GM21825 (cell line): ENCODE measurements at regions not wholly inside any gene's neighbourhood (a gene's known extent, or its start where the extent isn't known, plus 50 kb on each side); places are given as distances from the start of the nearest gene placed in this dataset.
"Not testable (repeated sequence)": the region's sequence is repeated elsewhere in the genome, so short reads cannot be mapped to it uniquely, and the experiment has no call there.

Experiments used
- ATAC-seq: cut with Tn5 transposase; IDR thresholded peaks from one replicate; pipeline ENCODE4 v1.9.1; 2021; ENCODE audit warnings: mild to moderate bottlenecking, moderate library complexity; ENCODE audit not compliant: unreplicated experiment

- ATAC-seq: not testable (repeated sequence)
These were observed 742.4 kb upstream of the RGMB start for GRCh38 chr5:98031036-98031435.

GRCh38 chr5:98031496-98031895, 742.0 kb upstream of the RGMB start:
- ATAC-seq: no peak

- no peak for ATAC-seq
These were observed 741.5 kb upstream of the RGMB start for GRCh38 chr5:98031926-98032325.

- ATAC-seq: no peak
These were observed 731.8 kb upstream of the RGMB start for GRCh38 chr5:98041661-98042060.

DNA sequence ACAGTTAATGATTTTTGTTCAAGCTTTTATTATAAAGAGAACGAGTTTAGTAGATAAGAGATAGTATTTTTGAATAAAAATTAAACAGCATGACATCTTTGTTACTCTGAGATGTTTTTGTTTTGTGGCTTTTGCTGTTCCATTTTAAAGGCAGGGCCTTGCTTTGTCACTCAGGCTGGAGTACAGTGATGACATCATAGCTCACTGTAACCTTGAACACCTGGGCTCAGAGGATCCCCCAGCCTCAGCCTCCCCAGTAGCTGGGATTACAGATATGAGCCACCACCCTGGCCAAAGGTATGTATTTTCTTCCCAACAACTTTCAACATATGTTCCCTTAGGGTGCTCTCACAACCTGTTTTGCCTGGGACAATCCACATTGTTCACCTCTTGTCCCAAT, 730.9 kb upstream of the RGMB start:
- ATAC-seq: no peak

GRCh38 chr5:98042961-98043360, 730.5 kb upstream of the RGMB start:
- no peak for ATAC-seq

DNA sequence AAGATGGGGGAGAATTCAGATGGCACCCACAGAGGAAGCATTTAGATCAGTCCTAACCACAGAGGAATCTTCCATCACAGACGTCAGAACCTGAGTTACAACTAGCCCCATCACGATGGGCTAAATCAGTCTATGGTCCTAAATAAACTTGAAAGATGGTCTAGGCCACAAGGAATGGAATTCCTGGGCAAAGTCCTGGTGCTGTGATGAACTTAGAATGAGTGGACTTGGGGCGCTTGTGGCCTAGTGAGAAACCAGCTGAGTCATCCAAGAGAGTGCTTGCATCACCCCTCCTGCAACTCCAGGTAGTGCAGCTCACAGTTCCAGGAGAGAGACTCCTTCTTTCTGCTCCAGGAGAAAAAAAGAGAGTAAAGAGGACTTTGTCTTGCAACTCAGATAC, 722.9 kb upstream of the RGMB start:
- no peak for ATAC-seq

DNA sequence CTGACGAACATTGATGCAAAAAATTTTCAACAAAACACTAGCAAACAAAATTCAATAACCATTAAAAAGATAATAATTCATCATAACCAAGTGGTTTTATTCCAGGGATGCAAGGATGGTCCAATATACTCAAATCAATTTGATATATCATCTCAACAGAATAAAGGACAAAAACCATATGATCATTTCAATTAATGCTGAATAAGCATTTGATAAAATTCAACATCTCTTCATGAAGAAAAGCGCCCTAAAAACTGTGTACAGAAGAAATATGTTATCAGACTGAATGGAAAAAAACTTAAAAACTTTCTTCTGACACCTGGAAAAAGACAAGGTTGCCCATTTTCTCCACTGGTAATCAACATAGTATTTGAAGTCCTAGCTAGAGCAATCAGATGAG, 720.3 kb upstream of the RGMB start:
- ATAC-seq: no peak

GRCh38 chr5:98060148-98060547, 713.3 kb upstream of the RGMB start:
- no peak for ATAC-seq

DNA sequence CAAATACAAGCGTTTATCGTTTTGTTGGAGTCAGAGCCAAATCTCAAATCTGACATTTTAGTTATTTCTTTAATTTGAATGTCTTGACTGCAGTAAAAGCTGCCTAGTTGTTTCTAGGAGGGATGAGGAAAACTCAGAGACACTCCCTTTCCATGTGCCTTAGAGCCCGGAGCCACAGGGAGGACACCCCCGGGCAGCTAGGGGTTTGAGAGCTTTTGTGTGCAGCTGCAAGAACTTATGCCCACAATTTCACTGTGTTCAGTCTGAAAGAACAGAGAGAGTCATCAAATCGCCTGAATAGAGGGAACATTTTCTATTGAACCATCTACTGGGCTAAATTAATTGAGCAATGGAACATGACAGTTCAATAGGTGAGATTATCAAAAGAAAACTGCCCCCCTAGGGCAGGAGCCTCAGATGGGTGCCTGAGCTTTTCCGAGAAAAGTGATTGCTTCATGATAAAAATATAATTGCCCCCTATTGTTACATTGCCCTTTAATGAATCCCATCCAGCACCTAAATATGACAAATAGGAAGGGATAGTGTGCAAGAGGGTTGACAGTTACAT, 709.3 kb upstream of the RGMB start:
- no peak for ATAC-seq

DNA sequence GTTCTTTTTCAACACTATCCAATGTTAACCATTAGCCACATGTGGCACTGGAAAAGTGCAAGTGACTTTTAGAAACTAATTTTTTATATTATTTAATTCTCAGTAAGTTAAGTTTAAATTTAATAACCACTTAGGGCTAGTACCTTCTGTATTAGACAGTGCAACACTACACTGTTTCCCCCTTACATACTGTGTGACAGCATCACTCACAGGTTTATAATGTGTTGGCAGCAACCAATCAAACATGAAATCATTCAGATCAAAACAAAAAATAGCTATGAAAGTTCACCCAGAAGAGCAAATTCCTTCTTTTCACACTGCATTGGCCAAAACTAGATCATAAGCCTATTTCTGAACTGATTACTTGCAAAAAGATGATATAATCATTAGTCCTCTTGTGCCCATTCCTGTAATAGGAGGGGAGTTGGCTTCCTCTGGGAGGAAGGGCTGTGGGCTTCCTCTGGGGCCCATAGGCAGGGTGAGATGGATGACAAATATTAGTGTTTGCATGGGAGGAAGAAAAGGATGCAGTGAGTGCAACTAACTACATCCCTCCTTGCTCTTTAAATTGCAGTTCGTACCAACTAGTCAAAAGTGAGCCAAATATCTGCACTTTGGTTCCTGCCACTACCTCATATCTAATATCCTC, 708.1 kb upstream of the RGMB start:
- ATAC-seq: no peak

DNA sequence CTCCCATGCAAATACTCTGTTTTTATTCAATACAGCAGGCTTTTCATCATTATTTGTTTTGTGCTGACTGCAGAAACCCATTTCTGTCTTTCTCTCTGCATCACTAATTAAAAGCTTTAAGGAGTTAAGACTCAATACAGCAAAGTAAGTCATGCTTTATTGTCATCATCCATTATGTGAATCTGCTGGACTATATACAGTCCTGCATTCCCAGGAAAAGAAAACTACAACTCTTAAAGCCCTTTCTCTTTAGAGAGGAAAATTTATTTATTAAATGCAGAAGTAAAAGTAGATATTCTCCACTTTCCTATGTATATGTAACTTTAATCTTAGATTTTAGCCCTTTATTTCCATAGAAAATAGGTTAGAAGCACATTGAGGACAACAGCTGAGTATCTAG, 706.6 kb upstream of the RGMB start:
- ATAC-seq: no peak

GRCh38 chr5:98069876-98070512, 703.5 kb upstream of the RGMB start:
- ATAC-seq: no peak

- ATAC-seq: no peak
These were observed 700.5 kb upstream of the RGMB start for GRCh38 chr5:98072921-98073320.

GRCh38 chr5:98076501-98076900, 697.0 kb upstream of the RGMB start:
- no peak for ATAC-seq

- ATAC-seq: no peak
These were observed 687.9 kb upstream of the RGMB start for GRCh38 chr5:98085593-98085992.

DNA sequence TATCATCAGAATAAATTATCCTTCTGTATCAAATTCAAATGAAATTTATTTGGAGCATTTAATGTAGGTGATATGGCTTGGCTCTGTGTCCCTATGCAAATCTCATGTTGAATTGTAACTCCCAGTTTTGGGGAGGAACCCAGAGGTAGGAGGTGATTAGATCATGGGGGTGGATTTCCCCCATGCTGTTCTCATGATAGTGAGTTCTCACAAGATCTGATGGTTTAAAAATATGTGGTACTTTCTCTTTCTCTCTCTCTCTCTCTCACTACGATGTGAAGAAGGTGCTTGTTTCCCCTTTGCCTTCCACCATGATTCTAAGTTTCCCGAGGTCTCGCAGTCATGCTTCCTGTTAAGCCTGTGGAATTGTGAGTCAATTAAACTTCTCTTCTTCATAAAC, 678.4 kb upstream of the RGMB start:
- ATAC-seq: no peak

- ATAC-seq: no peak
These were observed 677.3 kb upstream of the RGMB start for GRCh38 chr5:98096155-98096554.

DNA sequence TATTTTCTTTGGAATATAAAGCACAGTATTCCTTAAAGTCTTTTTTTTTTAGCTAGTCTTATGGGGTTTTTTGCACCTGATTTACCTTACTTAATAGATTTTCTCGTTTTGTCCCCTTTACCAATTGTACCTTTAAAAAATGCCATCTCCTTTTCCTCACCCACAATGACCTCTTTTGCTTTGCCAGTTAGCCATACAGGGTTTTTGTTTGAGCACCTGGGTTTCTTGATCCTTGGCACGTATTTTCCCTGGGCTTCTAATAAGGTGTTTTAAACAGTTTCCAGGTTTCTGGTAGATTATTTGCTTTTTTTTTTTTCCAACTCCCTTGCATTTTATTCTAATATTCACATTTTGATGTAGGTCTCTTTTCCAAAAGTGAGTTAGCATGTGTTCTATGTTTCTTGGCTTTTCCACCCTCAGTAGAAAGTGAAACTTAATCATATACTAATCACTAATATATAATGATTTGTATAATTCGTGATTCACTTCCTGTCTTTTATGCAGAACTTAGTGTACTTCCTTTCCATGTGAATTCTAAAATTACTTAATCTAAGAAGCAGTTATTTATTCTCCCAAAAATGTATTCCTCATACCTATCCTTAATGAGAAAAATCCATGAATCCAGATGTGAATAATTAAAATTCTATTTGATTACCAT, 673.9 kb upstream of the RGMB start:
- ATAC-seq: no peak

GRCh38 chr5:98101131-98101530, 672.3 kb upstream of the RGMB start:
- no peak for ATAC-seq

DNA sequence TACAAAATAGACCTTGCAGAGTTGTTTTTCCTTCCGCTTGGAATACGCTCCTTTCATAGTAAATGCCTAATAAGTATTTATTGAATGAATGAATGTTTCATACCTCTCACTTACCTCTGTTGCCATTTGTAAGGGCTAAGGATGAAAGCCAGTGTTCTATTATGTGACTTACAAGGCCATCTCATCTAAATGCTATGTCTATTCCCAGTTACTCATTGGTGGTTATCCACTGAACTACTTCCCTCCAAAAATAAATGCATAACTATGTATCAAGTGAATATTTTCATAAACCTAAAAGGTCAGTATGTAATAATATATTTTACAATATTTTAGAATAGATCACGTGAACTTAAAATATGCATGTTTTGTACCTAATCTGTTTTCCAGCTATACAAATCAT, 670.5 kb upstream of the RGMB start:
- ATAC-seq: no peak

DNA sequence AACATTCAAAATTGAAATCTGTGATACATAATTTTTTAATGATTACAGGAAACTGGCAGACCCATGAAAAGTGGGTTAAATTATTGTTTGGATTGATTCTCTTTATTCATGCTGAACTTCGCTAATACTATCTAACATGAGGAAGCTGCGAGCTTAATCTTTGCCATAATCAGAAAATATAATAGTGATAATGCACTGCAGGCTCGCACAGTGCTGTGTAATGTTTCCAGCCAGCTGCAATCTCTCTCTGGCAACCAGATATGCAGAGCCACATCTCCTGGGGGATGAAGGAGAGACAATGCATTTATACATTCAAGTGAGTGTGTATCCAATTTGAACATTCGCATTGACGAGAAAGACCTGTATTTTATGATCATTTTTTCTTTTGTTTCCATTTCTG, 669.7 kb upstream of the RGMB start:
- ATAC-seq: no peak
